GM18517 (cell line): ENCODE measurements at regions not wholly inside any gene's neighbourhood (a gene's known extent, or its start where the extent isn't known, plus 50 kb on each side); places are given as distances from the start of the nearest gene placed in this dataset.
"Not testable (repeated sequence)": the region's sequence is repeated elsewhere in the genome, so short reads cannot be mapped to it uniquely, and the experiment has no call there.

Source experiments
- ATAC-seq: cut with Tn5 transposase; IDR thresholded peaks from one replicate; pipeline ENCODE4 v1.9.1; 2021; ENCODE audit warnings: mild to moderate bottlenecking, moderate library complexity; ENCODE audit not compliant: unreplicated experiment

DNA sequence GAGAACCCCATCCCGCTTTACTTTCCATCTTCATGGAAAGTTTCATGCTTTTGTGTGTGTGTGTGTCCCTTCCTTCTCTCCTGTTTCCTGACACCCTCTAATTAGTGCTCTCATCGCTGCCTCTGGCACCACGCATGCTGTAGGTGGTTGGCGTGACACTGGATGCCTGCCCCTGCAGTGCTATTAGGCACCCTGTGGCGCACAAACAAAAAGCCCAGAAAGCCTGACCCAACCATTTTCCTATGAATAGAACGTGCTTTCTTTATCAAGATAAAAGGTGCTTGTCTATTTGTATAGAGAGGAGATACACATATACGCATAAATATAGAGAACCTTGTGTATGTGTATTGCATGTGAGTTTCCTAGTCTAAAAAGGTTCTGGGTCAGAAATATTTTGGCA lies 120.8 kb upstream of the CDCA7L start:
- ATAC-seq = no peak

DNA sequence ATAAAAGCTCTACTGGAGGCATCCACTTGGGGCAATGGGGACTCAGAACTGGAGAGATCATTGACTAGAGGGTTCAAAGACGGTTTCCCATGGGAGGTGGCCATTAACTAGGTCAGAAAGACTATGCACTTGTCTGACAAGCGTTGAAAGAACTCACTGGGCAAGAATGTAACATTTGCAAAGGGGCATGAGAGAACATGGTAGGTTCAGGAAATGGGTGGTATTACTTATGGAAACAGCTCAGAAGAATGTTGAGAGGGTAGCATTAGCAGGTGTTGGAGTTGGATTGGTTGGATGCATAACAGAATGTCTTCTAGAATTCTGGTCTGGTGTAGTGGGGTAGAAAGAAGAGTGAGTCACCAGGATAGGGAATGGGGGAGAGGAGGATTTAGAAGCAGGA lies 119.1 kb upstream of the CDCA7L start:
- ATAC-seq = no peak

DNA sequence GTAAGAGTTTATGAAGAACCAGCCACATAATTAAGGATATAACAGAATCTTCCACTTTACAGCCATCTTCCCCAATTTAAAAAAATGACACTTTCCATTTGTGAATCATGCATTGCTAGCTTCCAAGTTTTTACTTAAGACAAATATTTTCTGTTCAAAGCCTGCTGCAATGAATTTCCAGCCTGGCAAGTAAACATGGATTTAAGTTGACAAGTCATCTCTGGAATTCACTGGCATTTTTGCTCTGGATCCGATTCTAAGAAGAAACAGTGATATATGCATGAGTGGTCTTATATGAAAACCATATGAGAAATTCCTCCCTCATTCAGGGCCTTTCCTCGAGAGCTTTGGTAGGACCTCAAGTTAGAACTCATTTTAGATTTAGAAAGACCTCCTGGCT lies 116.1 kb upstream of the CDCA7L start:
- no peak for ATAC-seq

DNA sequence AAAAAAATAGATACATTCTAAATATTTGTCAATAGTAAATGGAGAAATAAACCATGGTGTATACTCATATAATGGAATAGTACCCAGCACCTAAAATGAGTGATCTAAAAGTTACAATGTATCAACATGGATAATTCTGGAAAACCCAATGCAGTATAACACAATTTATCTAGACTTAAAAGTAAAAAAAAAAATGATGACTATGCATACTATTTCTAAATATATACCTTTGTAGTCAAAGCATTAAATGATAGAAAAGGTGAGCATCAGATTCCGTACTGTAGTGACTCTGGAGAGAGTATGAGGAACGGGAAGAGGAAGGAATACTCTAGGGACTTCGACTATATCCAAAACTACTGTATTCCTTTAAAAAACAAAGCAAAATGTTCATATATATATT lies 115.2 kb upstream of the CDCA7L start:
- no peak for ATAC-seq

DNA sequence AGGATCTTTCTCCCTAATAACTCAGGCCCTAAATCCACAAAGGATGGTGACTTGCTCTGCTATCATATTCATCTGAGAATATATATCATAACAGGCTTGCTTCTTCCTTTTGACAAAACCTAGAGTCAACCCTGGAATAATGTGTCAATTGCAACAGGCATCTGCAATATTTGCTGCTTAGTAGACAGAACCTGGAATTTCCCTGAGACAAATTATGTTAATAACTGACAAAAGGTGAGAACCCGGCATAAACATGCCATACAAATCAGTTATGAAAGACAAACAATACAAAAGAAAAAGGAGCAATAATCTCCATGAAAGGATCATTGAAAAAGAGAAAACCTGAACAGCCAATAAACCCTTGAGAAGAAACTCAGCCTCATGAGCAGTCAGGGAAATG lies 114.5 kb upstream of the CDCA7L start:
- ATAC-seq = no peak

DNA sequence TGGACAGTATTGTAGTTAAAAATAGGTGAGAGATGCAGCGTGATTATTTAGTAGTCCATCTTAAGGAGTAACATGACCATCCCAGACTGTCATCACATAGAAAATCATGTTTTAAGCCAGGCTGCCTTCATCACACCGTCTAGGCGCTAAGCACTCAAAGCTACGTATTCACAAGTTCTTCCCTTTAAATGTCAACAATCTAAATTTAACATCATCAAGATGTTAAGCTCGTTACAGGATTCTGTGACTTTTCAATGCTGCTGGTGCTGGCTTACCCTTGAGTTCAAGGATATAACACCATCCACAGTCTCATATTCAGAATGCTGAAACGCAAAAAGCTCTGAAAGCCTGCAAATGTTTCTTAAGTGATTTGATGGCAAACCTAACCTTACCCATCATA lies 109.5 kb upstream of the CDCA7L start:
- ATAC-seq = no peak

DNA sequence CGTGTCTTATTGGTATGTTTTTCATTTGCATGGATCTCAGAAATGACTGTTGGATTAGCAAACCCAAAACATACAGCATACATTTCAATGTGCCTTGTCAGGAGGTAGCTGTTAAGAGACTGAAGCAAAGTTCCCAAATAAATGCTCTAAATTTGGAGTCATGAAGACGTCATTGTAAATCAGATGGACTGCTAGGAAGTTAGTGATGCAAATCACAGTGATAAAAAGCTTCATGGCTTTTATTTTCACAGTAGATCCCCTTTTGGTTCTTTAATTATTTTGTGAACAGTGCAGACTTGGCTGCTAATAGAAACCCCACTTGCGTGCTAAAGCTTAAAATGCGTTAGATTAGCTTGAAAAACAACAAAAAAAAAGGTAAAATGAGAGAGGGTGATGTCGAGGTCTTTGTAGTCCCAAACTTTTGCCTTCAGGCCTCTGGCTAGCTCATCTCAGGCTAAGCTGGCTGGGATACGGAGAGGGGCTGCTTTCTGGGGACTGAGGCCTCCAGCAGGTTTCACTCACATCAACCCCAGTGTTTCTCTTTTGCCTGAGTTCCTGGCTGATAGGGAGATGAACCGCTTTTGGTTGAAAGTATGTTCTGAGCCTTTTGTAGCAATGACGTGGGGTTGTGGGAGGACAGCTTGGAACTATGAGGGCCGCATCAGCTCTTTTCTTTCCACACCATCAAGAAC lies 107.1 kb upstream of the CDCA7L start:
- no peak for ATAC-seq

DNA sequence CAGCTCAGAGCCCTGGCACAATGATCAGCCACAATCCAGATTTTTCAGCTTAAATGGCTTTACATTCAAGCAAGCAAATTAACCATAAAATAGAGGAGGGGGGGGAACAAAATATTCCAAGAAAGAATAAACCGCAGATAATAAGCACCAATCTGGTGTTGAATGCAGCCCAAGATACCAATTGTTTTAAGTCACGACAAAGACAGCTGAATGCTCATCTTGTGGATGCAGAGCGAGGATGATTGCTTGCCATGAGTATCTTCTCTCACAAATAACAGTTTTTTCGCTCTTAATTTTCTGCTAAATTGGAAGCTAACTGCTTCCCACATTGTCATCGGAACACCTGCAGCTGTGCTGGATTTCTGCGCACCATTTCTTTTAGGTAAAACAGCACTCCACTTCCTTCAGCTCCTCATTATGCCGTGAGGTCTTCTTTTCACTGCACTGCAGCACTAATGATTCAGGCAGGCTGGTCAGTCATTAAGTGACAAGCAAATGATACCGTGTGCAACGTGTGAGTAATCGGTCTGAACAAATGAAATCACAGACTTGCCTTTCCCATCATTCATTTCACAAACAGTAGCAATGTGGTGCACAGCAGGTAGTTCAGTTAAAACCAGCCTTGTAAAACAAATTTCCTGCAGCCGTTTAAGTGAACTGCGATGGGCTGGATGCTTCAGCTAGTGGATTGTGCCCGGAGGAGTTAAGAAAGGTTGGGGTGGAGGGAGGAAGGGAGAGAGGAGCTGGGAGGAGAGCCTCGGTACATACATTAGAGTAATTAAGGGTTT lies 106.4 kb upstream of the CDCA7L start:
- no peak for ATAC-seq

DNA sequence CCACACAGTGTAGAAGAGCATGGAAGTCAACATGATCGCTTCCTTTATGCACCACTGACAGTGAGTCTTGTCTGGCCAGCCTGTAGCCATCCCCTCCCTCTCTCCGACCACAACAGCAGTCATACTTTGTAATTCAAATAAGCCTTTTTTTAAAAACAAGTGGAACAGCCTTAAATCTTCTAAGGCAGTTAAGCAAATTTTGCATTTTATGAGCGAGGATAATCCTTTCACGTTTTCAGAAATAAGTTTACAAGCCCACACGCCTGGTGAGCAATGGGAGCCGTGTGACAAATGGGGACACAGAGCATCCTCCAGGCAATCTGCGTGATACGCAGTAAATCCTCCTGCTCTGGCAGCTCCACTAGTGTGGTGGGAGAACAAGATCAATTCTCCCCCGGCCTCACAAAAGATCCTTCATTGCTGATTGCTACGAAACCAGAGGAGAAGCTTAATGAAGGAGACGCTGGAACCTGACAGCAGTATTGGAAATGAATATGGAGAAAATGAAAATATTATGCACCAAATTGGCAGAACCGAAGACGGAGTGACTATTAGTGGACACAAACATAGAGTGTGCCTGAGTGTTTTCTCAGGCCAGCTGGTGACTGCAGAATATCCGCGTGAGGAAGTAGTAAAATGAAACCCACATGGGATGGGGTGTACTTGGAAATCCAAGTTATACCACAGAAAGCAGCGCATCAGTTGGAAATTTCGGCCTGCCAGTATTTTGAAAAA lies 104.2 kb upstream of the CDCA7L start:
- ATAC-seq = no peak

DNA sequence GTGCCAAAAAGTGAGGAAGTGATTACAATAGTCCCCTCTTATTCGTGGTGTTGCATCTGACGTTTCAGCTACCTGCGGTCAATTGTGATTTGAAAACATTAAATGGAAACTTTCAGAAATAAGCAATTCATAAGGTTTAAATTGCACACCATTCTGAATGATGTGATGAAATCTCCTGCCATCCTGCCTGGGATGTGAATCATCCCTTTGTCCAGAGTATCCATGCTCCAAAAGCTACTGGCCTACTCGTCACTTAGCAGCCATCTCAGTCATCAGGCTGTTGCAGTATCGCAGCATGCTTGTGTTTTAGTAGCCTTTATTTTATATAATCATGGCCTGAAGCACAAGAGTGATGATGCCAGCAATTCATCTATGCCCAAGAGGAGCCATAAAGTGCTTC lies 97.7 kb upstream of the CDCA7L start:
- no peak for ATAC-seq

DNA sequence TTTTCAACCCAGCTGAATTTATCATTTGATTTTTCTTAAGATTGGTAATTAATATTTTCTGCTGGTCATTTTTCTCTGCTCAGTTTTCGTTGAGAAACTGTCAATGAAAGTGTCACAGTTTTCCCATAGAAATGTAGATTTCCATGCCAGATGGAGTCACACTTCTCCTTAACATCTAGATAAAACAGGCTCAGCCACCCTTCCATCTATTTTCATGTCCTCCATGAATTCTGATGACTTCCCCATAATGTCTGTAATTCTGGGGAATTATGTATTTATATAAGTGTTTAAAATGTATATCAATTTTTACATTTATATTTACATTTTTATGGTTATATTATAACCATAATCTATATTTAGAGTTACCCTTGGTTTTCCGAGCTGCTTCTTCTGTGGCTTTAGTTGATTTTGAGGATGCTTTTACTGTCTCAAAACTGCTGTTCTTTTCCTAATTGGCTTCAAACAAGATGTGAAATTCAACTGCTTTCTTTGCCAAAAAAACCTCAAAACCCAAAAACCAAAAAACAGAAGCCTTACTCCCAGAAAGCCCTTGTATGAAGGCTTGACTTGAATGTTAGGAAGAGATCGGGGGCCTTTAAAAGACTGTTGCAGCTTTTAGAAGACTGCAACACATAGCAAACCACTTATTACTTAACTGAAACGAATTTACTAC lies 95.4 kb upstream of the CDCA7L start:
- ATAC-seq = no peak

DNA sequence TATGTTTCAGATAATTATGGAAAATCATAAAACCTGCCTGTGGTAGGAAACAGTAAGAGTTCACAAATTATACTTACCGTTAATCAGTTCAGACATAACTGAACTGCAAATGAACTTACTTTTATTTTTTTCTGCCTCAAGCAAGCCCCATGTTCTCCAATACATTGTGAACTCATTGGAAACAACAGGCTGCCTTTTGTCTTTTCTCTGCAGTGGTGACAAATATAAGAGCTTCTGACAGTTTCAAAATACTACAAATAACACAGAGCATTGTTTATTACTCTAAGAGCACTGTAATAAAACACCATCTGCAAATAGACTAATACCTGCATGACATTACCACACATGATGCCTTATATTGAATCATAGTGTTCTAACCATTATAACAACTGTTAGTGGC lies 94.0 kb upstream of the CDCA7L start:
- no peak for ATAC-seq

DNA sequence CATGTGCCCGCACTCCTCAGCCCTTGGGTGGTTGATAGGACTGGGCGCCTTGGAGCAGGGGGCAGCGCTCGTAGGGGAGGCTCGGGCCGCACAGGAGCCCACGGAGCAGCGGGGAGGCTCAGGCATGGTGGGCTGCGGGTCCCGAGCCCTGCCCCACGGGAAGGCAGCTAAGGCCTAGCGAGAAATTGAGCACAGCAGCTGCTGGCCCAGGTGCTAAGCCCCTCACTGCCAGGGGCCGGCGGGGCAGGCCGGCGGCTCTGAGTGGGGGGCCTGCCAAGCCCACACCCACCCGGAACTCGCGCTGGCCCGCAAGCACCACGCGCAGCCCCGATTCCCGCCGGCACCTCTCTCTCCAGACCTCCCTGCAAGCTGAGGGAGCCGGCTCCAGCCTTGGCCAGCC lies 86.7 kb upstream of the CDCA7L start:
- not testable (repeated sequence) for ATAC-seq

DNA sequence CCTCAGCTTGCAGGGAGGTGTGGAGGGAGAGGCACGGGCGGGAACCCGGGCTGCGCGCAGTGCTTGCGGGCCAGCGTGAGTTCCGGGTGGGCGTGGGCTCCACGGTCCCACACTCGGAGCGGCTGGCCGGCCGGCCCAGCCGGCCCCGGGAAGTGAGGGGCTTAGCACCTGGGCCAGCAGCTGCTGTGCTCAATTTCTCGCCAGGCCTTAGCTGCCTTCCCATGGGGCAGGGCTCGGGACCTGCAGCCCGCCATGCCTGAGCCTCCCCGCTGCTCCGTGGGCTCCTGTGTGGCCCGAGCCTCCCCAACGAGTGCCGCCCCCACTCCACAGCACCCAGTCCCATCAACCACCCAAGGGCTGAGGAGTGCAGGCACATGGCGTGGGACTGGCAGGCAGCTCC lies 83.0 kb upstream of the CDCA7L start:
- not testable (repeated sequence) for ATAC-seq

DNA sequence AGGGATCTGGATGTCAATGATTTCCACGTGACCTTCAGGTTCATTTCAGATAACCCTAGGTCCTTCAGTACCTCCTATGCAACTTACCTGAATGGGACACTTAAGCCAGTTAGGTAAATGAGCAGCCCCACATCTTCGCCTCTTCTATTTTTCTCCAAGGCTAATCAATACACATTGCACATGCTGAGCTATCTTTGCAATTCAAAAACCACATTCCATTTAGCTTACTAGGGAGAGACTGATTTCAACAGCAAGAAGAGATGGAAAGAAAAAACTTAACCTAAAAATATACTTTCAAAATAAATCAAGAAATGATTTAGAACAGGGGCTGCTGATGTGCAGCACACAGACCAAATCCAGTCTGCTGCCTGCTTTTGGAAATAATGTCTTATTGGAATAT lies 81.8 kb upstream of the CDCA7L start:
- no peak for ATAC-seq

DNA sequence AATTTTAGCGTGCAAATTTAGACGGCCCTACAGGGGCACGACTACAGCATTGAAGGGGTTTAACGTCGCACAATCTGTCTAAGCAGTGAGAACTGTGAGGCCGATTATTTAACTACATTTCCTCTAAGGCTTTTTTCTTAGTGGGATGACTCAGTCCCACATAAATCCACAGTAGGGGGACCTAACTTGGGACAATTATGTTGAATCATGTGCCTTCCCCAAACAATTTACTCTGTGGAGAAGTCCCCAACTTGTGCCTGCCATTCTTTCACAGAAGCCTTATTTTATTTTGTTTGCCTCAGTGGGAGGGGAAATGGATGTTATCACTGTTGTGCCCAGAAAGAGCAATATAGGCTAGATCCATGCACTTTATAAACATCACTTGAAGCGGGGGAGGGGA lies 80.3 kb upstream of the CDCA7L start:
- no peak for ATAC-seq

DNA sequence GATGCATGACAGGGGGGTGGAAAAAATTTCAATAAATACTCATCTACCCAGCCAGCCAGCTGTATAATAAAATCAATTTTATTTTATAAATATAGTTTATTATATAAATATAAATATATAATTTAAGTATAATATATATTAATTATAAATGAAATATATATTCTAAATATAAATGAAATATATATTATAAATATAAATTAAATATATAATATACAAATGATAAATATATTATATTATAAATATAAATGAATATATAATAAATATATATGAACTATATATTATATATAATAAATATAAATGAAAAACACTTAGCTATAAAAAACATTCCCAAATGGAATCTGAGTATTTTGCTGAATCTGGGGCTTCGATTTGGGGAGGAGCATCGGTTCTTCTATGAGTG lies 79.4 kb upstream of the CDCA7L start:
- no peak for ATAC-seq

DNA sequence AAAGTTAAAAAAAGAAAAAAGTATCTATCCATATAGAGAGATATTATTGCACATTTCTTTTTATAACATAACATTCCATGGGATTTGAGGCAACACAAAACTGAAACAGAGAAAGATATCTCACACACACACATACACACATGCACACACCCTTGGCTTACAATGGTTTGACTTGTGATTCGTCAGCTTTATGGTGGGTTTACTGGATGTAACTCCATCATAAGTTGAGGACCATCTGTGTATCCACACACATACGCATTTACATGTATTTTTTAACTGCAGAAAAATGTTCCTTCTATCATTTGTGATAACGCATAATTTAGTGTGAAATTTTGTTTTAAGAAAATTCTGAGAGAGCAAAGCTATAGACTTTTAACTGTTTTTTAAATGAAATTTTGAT lies 74.2 kb upstream of the CDCA7L start:
- ATAC-seq = no peak

DNA sequence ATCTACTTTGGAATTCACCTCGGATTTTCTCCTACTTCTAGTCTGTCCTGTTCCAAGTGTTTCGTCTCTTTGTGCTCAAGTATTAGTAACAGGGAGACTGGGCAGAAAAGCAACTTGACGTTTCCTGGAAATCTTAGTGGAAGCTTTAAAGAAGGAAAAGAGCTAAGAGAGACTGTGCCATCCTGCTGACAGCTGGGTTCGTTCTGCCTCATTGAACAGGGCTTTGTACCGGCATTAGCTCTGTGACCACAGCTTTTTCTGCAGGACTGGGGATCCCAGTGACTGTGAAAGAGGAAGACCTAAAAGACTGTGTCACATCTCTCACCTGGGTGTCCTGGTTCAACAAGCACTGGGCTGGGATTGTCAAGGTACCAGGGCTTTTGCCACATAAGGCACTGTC lies 70.8 kb upstream of the CDCA7L start:
- no peak for ATAC-seq

DNA sequence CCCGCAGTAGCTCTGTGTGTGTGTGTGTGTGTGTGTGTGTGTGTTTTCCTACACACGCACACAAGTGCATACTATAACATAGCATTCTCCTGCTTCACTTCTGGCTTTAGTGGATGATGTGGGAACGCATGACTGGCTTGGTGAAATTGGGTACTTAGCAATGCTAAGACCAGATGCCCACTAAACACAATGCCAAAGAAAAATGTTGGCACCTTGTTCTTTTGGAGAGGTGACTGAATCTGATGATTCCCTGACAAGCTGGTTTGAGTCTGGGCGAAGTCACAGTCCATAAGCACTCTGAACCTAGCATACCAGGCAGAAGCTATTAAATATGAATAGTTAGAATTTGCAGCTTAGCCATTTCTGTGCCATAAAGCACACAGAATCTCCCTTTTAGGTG lies 68.0 kb upstream of the CDCA7L start:
- no peak for ATAC-seq

DNA sequence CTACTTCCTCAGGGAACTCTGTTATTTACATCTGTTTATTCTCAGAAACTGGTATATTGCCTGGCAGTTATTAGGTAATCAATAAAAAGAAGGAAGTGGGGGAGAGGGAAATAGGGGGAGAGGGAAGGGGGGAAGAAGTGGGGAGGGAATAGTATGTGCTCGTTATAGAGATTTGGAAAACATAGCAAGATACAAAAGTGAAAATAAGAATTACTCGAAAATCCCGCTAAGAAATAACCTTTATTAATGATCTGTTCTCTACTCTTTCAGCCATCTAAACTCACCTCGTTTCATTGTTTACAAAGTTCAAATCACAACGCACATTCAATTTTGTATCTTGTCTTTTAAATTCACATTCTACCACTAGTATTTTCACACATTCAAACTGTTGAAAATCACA lies 63.0 kb upstream of the CDCA7L start:
- no peak for ATAC-seq

DNA sequence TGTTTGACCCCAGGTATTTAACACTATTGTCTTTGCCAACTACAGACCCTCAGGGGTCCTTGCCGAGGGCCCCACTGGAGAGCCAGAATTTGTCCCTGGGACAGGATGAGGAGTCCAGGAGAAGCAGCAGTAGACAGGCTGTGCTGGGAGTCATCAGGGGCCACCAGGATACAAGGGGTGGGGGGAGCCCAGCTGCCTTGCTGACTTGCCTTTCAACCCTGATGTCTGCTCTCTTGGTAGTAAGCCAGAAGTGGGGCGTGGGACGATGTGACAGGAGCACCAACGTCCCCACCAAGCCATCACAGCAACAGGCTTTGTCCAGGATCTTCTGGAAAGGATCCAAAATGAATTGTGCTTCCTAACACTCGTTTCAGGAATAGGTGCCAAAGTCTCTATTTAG lies 62.4 kb upstream of the CDCA7L start:
- no peak for ATAC-seq
